Adrenal gland (tissue), 5 donors: ENCODE measurements at regions not wholly inside any gene's neighbourhood (a gene's known extent, or its start where the extent isn't known, plus 50 kb on each side); places are given as distances from the start of the nearest gene placed in this dataset.

Source experiments
- POLR2A ChIP-seq, 2 donors: fragments of 450-650 bp; IDR thresholded peaks; one replicate each; pipeline ENCODE4 v1.6.1; 2017; ENCODE audit warnings: antibody characterized with exemption in 2 of 2, mild to moderate bottlenecking in 2 of 2, moderate library complexity in 1 of 2
- TF ChIP-seq, protein P1 (sequence below), 6 experiments: fragments of 450-650 bp in 4 of 6; fragments of 200-600 bp in 2 of 6; sonication (generic) in 1 of 6; IDR thresholded peaks; 1 replicate in 5 of 6; 2 replicates in 1 of 6; pipeline versions ENCODE4 v1.5.1 to v1.8.0; 2016 to 2021; ENCODE audit warnings: antibody characterized with exemption in 6 of 6, mild to moderate bottlenecking in 2 of 6, moderate library complexity in 1 of 6
- donor health status: DM: no; HTN: no; CAD: no.

DNA sequence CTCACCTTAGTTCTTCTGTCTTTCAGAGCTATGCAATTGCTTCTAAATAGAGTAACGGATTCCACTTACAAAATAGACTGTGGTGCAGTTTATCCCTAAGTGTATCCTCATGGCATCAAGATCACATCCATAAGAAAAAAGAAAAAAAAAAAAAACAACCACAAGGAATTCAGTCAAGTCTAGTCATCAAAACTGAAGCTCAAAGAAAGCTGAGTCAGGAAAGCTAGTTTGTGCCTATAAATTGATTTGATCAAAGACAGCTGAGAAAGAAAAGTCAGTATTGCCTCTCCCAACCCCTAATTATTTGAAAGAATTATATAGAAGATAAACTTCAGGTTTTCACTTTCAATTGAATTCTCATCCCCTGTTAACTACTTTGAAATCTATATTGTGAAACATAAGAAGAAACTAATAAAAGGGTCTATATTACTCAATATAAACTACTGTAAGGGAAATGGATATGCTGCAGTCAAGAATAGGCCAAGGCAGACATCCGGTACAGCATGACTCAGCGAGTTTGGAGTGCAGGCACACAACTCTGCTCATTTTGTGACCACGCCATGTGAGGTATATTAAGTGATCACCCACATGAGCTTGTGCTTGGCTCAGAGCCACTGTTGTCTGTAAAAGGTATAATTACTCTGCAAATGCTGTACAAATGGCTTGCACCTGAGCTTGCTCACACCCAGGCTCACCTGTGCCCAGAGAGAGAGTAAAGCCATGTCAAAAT is 568.1 kb upstream of the CRIM1 start:
- TF ChIP-seq, protein P1, sequence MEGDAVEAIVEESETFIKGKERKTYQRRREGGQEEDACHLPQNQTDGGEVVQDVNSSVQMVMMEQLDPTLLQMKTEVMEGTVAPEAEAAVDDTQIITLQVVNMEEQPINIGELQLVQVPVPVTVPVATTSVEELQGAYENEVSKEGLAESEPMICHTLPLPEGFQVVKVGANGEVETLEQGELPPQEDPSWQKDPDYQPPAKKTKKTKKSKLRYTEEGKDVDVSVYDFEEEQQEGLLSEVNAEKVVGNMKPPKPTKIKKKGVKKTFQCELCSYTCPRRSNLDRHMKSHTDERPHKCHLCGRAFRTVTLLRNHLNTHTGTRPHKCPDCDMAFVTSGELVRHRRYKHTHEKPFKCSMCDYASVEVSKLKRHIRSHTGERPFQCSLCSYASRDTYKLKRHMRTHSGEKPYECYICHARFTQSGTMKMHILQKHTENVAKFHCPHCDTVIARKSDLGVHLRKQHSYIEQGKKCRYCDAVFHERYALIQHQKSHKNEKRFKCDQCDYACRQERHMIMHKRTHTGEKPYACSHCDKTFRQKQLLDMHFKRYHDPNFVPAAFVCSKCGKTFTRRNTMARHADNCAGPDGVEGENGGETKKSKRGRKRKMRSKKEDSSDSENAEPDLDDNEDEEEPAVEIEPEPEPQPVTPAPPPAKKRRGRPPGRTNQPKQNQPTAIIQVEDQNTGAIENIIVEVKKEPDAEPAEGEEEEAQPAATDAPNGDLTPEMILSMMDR (IDR thresholded peaks at IDR 0.05): no peak
- TF ChIP-seq POLR2A (IDR thresholded peaks at IDR 0.05): no peak
